Fibroblast of pulmonary artery (primary cell): ENCODE measurements at regions not wholly inside any gene's neighbourhood (a gene's known extent, or its start where the extent isn't known, plus 50 kb on each side); places are given as distances from the start of the nearest gene placed in this dataset.

Source experiments
- DNase-seq: peaks from one replicate; pipeline ENCODE4 v3.0.0-alpha.2; 2010; ENCODE audit warnings: low read depth
- H3K4me3 ChIP-seq: replicated peaks from 2 replicates; pipeline ENCODE4 v1.5.1; 2011; ENCODE audit warnings: low read depth, mild to moderate bottlenecking, control low read depth, low read length, moderate library complexity
- TF ChIP-seq, protein P1 (sequence below): IDR thresholded peaks from 2 replicates; pipeline ENCODE4 v1.5.1; 2011; ENCODE audit warnings: mild to moderate bottlenecking, control low read depth, low read length, inconsistent platforms; ENCODE audit errors: missing control alignments

DNA sequence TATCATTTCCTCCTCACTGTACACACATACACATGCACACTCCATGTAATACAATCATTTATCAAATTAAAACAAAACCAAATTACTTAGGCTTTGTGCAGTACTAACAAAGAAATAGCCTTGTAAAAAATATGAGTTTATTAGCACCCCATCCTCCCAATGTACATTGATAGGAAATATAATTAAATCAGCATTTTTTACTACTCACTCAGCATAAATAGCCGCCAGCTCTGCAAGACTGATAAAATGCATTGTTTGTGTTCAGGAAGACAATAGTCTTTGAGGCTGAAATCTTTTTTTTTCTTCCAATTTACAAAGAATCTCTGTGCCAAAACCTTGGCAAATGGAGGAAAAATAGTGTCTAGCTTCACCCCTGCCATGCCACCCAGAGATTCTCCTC, 497.6 kb upstream of the ADAMTS16 start:
- no peak for DNase-seq
- H3K4me3 ChIP-seq: no peak overlapping the region
- TF ChIP-seq, protein P1, sequence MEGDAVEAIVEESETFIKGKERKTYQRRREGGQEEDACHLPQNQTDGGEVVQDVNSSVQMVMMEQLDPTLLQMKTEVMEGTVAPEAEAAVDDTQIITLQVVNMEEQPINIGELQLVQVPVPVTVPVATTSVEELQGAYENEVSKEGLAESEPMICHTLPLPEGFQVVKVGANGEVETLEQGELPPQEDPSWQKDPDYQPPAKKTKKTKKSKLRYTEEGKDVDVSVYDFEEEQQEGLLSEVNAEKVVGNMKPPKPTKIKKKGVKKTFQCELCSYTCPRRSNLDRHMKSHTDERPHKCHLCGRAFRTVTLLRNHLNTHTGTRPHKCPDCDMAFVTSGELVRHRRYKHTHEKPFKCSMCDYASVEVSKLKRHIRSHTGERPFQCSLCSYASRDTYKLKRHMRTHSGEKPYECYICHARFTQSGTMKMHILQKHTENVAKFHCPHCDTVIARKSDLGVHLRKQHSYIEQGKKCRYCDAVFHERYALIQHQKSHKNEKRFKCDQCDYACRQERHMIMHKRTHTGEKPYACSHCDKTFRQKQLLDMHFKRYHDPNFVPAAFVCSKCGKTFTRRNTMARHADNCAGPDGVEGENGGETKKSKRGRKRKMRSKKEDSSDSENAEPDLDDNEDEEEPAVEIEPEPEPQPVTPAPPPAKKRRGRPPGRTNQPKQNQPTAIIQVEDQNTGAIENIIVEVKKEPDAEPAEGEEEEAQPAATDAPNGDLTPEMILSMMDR: no peak

DNA sequence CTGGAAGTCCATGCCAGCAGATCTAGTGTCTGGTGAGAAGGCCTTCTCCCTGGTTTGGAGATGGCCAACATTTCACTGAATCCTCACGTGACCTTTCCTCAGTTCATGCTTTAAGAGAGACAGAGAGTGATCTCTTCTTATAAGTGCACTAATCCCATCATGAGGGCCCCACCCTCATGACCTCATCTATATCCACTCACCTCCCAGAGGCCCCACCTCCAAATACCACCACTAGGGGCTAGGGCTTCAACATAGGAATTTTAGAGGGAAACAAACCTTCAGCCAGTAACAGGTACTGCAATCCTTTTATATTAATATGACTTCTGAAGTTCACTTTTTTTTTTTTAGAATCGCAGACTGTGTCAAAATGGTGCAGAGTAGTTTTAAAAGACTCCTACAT, 496.9 kb upstream of the ADAMTS16 start:
- DNase-seq: no peak
- no peak overlapping the region for H3K4me3 ChIP-seq
- TF ChIP-seq, protein P1: no peak

- no peak for DNase-seq
- TF ChIP-seq, protein P1: no peak
- H3K4me3 ChIP-seq: no peak overlapping the region
These were observed 496.2 kb upstream of the ADAMTS16 start for GRCh38 chr5:4643960-4644359.

- TF ChIP-seq, protein P1: no peak
- no peak overlapping the region for H3K4me3 ChIP-seq
- DNase-seq: no peak
These were observed 493.3 kb upstream of the ADAMTS16 start for GRCh38 chr5:4646715-4647375.

GRCh38 chr5:4647955-4648354, 492.2 kb upstream of the ADAMTS16 start:
- no peak for DNase-seq
- TF ChIP-seq, protein P1: no peak
- H3K4me3 ChIP-seq: no peak overlapping the region

DNA sequence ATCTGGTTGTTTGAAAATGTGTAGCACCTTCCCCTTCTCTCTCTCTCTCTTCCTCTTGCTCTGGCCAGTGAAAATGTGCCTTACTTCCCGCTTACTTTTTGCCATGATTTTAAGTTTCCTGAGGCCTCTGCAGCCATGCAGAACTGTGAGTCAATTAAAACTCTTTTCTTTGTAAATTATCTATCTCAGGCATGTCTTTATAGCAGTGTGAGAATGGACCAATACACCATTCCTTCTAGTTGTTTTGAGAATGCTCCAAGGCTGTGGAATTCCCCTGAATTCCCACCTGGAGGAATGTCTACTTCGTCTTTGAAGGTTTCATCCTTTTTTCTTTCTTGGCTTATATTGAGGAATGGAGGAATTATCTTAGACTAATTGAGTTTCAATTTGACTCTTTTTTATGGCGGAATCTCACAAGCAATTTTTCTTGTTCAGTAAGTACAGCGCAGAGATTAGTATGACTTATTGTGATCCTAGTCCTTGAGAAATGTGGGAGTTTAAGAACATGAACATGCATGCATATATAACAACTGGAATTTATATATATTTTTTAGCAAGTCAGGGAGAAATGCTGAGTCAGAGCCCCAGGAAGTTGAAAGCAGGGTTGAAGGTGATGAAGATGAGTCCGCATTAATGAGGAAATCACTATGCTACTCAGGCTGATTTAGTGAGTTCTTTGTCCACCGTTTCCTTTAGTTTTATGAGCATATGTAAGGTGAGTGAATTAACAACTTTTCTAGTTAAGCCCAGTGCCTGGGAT, 488.1 kb upstream of the ADAMTS16 start:
- no peak overlapping the region for H3K4me3 ChIP-seq
- TF ChIP-seq, protein P1: no peak
- DNase-seq: no peak
